IMR-90 (cell line): ENCODE measurements at regions not wholly inside any gene's neighbourhood (a gene's known extent, or its start where the extent isn't known, plus 50 kb on each side); places are given as distances from the start of the nearest gene placed in this dataset.
"Not testable (repeated sequence)": the region's sequence is repeated elsewhere in the genome, so short reads cannot be mapped to it uniquely, and the experiment has no call there.

Source experiments
- ATAC-seq: fragments of 200-7000 bp; cut with Tn5 transposase; 2 replicates; pipeline ENCODE4 v1.9.1; 2020; ENCODE audit warnings: low read depth, mild to moderate bottlenecking, moderate library complexity
- BruUV-seq: library from RNA; stranded (reverse); fragments of 400-500 nt; replicated peaks from 2 replicates; lab custom pipeline; 2021; lab: Mats Ljungman, UMichigan
- CTCF ChIA-PET: fragments of 300-600 bp; formaldehyde crosslinking; extraction: SDS; loops from one replicate; lab custom pipeline; 2021; ENCODE audit warnings: antibody characterized with exemption; lab: Yijun Ruan, JAX
- POLR2A ChIA-PET: fragments of 300-600 bp; sonication (Branson Sonifier 250); formaldehyde crosslinking; loops from one replicate; lab custom pipeline; 2022; ENCODE audit warnings: antibody characterized with exemption; ENCODE audit not compliant: unreplicated experiment; lab: Charles Lee
- DNase-seq: peaks from one replicate; pipeline ENCODE4 v3.0.0; 2013
- H2AFZ ChIP-seq: replicated peaks from 2 replicates; pipeline ENCODE3; 2013; ENCODE audit warnings: low read length, mild to moderate bottlenecking; ENCODE audit not compliant: poor library complexity
- H2AK5ac ChIP-seq: 2 replicates; pipeline ENCODE4 v1.6.1; 2013; ENCODE audit warnings: low read depth, low read length, inconsistent platforms
- H2AK9ac ChIP-seq: replicated peaks from 2 replicates; pipeline ENCODE3; 2013; ENCODE audit warnings: mild to moderate bottlenecking, low read depth, low read length, moderate library complexity; ENCODE audit not compliant: poor library complexity
- H2BK120ac ChIP-seq: 2 replicates; pipeline ENCODE4 v1.6.1; 2013; ENCODE audit warnings: low read depth, low read length, inconsistent platforms
- H2BK15ac ChIP-seq: 3 replicates; pipeline ENCODE4 v1.6.1; 2013; ENCODE audit warnings: low read depth, low read length, inconsistent platforms
- H2BK20ac ChIP-seq: 2 replicates; pipeline ENCODE4 v1.6.1; 2013; ENCODE audit warnings: low read depth, mild to moderate bottlenecking, inconsistent platforms, low read length, moderate library complexity
- H2BK5ac ChIP-seq: 2 replicates; pipeline ENCODE4 v1.6.1; 2013; ENCODE audit warnings: mild to moderate bottlenecking, low read depth, low read length, inconsistent platforms; ENCODE audit not compliant: poor library complexity, severe bottlenecking
- H3K14ac ChIP-seq: replicated peaks from 2 replicates; pipeline ENCODE4 v1.6.1; 2013; ENCODE audit warnings: low read depth, low read length, inconsistent platforms
- H3K18ac ChIP-seq: 2 replicates; pipeline ENCODE4 v1.6.1; 2013; ENCODE audit warnings: low read depth, low read length, control low read depth
- H3K23ac ChIP-seq: 2 replicates; pipeline ENCODE4 v1.6.1; 2013; ENCODE audit warnings: low read depth, low read length, inconsistent platforms
- H3K27ac ChIP-seq: 2 replicates; pipeline ENCODE4 v1.5.1; 2013; ENCODE audit warnings: mild to moderate bottlenecking, control low read depth, low read length; ENCODE audit not compliant: insufficient read depth
- H3K27me3 ChIP-seq: 2 replicates; pipeline ENCODE4 v1.6.1; 2013; ENCODE audit warnings: low read length; ENCODE audit not compliant: control insufficient read depth, insufficient read depth
- H3K36me3 ChIP-seq: 2 replicates; pipeline ENCODE4 v1.6.1; 2013; ENCODE audit warnings: low read length, mixed read lengths; ENCODE audit not compliant: control insufficient read depth, insufficient read depth
- H3K4ac ChIP-seq: 2 replicates; pipeline ENCODE4 v1.6.1; 2013; ENCODE audit warnings: low read depth, low read length, inconsistent platforms
- H3K4me1 ChIP-seq: 2 replicates; pipeline ENCODE4 v1.6.1; 2013; ENCODE audit warnings: low read length, mixed read lengths; ENCODE audit not compliant: control insufficient read depth, insufficient read depth
- H3K4me2 ChIP-seq: 2 replicates; pipeline ENCODE4 v1.6.1; 2013; ENCODE audit warnings: low read depth, mild to moderate bottlenecking, control low read depth, low read length, moderate library complexity
- H3K4me3 ChIP-seq: 2 replicates; pipeline ENCODE4 v1.5.1; 2013; ENCODE audit warnings: low read depth, mild to moderate bottlenecking, control low read depth, low read length, moderate library complexity; ENCODE audit not compliant: insufficient read depth
- H3K56ac ChIP-seq: 2 replicates; pipeline ENCODE4 v1.6.1; 2013; ENCODE audit warnings: low read length, inconsistent platforms; ENCODE audit not compliant: insufficient read depth; ENCODE audit errors: extremely low read depth
- H3K79me1 ChIP-seq, 2 experiments: 2 replicates each; pipeline ENCODE4 v1.6.1; 2013; ENCODE audit warnings: low read length in 2 of 2, inconsistent platforms in 1 of 2, low read depth in 1 of 2
- H3K9ac ChIP-seq: 2 replicates; pipeline ENCODE4 v1.6.1; 2013; ENCODE audit warnings: low read depth, low read length, control low read depth
- H3K9me1 ChIP-seq: 2 replicates; pipeline ENCODE4 v1.6.1; 2013; ENCODE audit warnings: low read length, inconsistent platforms; ENCODE audit not compliant: insufficient read depth
- H3K9me3 ChIP-seq: 2 replicates; pipeline ENCODE4 v1.6.1; 2013; ENCODE audit warnings: low read length; ENCODE audit not compliant: control insufficient read depth, insufficient read depth
- H4K20me1 ChIP-seq: 2 replicates; pipeline ENCODE4 v1.6.1; 2013; ENCODE audit warnings: low read length, inconsistent platforms; ENCODE audit not compliant: insufficient read depth
- H4K5ac ChIP-seq: 2 replicates; pipeline ENCODE4 v1.6.1; 2013; ENCODE audit warnings: mild to moderate bottlenecking, low read depth, low read length, control low read depth
- H4K8ac ChIP-seq, 2 experiments: 2 replicates each; pipeline ENCODE4 v1.6.1; 2013; ENCODE audit warnings: low read depth in 2 of 2, low read length in 2 of 2, control low read depth in 1 of 2, inconsistent platforms in 1 of 2
- H4K91ac ChIP-seq: 2 replicates; pipeline ENCODE4 v1.6.1; 2013; ENCODE audit warnings: low read depth, low read length, inconsistent platforms; ENCODE audit not compliant: insufficient read depth
- WGBS, 2 experiments: methylation state at CpG; one replicate each; pipeline versions ENCODE4 v1.1.5 to v1.1.7; 2013; ENCODE audit warnings: missing lambda C conversion rate in 2 of 2; ENCODE audit not compliant: insufficient read length in 1 of 2; ENCODE audit errors: extremely low coverage in 2 of 2; 5-methylcytosine and 5-hydroxymethylcytosine counted together
- dilution Hi-C: fragments of 300-500 bp; cut with HindIII; formaldehyde crosslinking; loops from one replicate; pipeline ENCODE4 v1.14.3; 2018; ENCODE audit warnings: low sequenced_read_pairs; ENCODE audit not compliant: unreplicated experiment
- in situ Hi-C: fragments of 300-500 bp; cut with MboI; formaldehyde crosslinking; loops from 3 replicates; pipeline ENCODE4 v1.14.3; 2019; ENCODE audit warnings: low sequenced_read_pairs, inconsistent platforms, mixed read lengths
- intact Hi-C: fragments of 100-400 bp; cut with micrococcal nuclease; formaldehyde crosslinking; loops from 2 replicates; pipeline ENCODE4 v1.10.0; 2022

DNA sequence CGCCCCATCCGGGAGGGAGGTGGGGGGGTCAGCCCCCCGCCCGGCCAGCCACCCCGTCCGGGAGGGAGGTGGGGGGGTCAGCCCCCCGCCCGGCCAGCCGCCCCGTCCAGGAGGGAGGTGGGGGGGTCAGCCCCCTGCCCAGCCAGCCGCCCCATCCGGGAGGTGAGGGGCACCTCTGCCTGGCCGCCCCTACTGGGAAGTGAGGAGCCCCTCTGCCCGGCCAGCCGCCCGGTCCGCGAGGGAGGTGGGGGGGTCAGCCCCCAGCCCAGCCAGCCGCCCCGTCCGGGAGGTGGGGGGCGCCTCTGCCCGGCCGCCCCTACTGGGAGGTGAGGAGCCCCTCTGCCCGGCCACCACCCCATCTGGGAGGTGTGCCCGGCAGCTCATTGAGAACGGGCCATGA, 76.6 kb upstream of the MS4A8 start:
- not testable (repeated sequence) for H2BK20ac ChIP-seq, H3K14ac ChIP-seq

More for the DNA sequence above, 76.6 kb upstream of the MS4A8 start:
- H3K4me1 ChIP-seq, H4K5ac ChIP-seq, H2BK5ac ChIP-seq, H4K20me1 ChIP-seq, H2AFZ ChIP-seq, H2BK15ac ChIP-seq, H3K36me3 ChIP-seq, BruUV-seq, H3K23ac ChIP-seq, in situ Hi-C loops, H2BK120ac ChIP-seq, H3K4me3 ChIP-seq, H4K8ac ChIP-seq, dilution Hi-C loops, H2AK9ac ChIP-seq, H3K9me3 ChIP-seq, H3K27ac ChIP-seq, H3K27me3 ChIP-seq, H3K9me1 ChIP-seq, H3K9ac ChIP-seq, H4K91ac ChIP-seq, intact Hi-C loops, H3K56ac ChIP-seq, H3K4me2 ChIP-seq, H2AK5ac ChIP-seq, H3K79me1 ChIP-seq, DNase-seq, CTCF ChIA-PET, H3K18ac ChIP-seq, POLR2A ChIA-PET, ATAC-seq, H3K4ac ChIP-seq: not testable (repeated sequence)
- WGBS, 2 experiments = no CpG with 5 or more reads among the region's 27 CpGs
